ENCODE measurements at regions not wholly inside any gene's neighbourhood (a gene's known extent, or its start where the extent isn't known, plus 50 kb on each side); places are given as distances from the start of the nearest gene placed in this dataset.

- no peak overlapping the region for H3K9ac ChIP-seq (ENCODE audit: low read length in 5 of 5)
- no peak overlapping the region for H3K4me3 ChIP-seq (ENCODE audit: low read depth in 1 of 5, low read length in 5 of 5)
- H3K9me3 ChIP-seq (ENCODE audit: control insufficient read depth in 5 of 5, low read length in 5 of 5) = peaks cover 8 to 30% (median 24%) of the 10 kb centered on the region in 5 donors
- H3K36me3 ChIP-seq (ENCODE audit: control insufficient read depth in 5 of 5, insufficient read depth in 5 of 5, low read length in 5 of 5) = peaks cover 0 to 12% (median 0%) of the 10 kb centered on the region in 5 donors
- H3K27me3 ChIP-seq (ENCODE audit: control insufficient read depth in 5 of 5, insufficient read depth in 4 of 5, low read length in 5 of 5) = no peaks in the 10 kb centered on the region
- no peak overlapping the region for H3K27ac ChIP-seq (ENCODE audit: low read depth, low read length)
- no peaks in the 10 kb centered on the region for H3K4me1 ChIP-seq (ENCODE audit: control insufficient read depth in 5 of 5, insufficient read depth in 5 of 5, low read length in 5 of 5)
These were observed 467.6 kb downstream of the RWDD3 start for GRCh38 chr1:95701450-95702173.

- Histone ChIP-seq H3K4me1 (ENCODE audit: control insufficient read depth in 5 of 5, insufficient read depth in 5 of 5, low read length in 5 of 5) (no peaks in the 10 kb centered on the region), H3K9ac (ENCODE audit: low read length in 5 of 5) (no peak overlapping the region), H3K4me3 (ENCODE audit: low read depth in 1 of 5, low read length in 5 of 5) (no peak overlapping the region), H3K27ac (ENCODE audit: low read depth, low read length) (no peak overlapping the region), H3K27me3 (ENCODE audit: control insufficient read depth in 5 of 5, insufficient read depth in 4 of 5, low read length in 5 of 5) (no peaks in the 10 kb centered on the region), H3K36me3 (ENCODE audit: control insufficient read depth in 5 of 5, insufficient read depth in 5 of 5, low read length in 5 of 5) (peaks cover 0 to 15% (median 0%) of the 10 kb centered on the region in 5 donors), H3K9me3 (ENCODE audit: control insufficient read depth in 5 of 5, low read length in 5 of 5) (peaks cover 9 to 33% (median 27%) of the 10 kb centered on the region in 5 donors)
These were observed 469.0 kb downstream of the RWDD3 start for GRCh38 chr1:95703046-95703445.

DNA sequence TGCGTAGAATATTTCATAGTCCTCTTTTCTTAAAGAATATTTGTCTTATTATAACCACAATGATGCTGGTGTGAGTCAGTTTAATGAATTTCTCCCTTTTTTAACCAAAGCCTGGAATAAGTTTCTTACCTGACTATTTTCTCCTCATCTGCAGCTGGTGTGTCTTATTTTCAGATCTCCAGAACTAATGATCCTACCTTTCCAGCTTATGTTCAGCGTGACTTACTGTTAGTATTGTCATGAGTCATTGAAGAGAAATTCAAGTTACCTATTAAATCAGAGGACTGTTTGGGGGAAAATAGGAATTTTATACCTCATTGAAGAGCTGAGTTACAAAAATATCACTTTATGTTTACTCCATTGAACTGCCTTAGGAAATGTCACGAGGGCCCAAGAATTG, 482.1 kb downstream of the RWDD3 start:
- Histone ChIP-seq H3K9me3 (ENCODE audit: control insufficient read depth in 5 of 5, low read length in 5 of 5) (no peaks in the 10 kb centered on the region), H3K27ac (ENCODE audit: low read depth, low read length) (no peak overlapping the region), H3K36me3 (ENCODE audit: control insufficient read depth in 5 of 5, insufficient read depth in 5 of 5, low read length in 5 of 5) (no peaks in the 10 kb centered on the region), H3K9ac (ENCODE audit: low read length in 5 of 5) (no peak overlapping the region), H3K27me3 (ENCODE audit: control insufficient read depth in 5 of 5, insufficient read depth in 4 of 5, low read length in 5 of 5) (no peaks in the 10 kb centered on the region), H3K4me3 (ENCODE audit: low read depth in 1 of 5, low read length in 5 of 5) (no peak overlapping the region), H3K4me1 (ENCODE audit: control insufficient read depth in 5 of 5, insufficient read depth in 5 of 5, low read length in 5 of 5) (peaks cover 0 to 9% (median 0%) of the 10 kb centered on the region in 5 donors)

DNA sequence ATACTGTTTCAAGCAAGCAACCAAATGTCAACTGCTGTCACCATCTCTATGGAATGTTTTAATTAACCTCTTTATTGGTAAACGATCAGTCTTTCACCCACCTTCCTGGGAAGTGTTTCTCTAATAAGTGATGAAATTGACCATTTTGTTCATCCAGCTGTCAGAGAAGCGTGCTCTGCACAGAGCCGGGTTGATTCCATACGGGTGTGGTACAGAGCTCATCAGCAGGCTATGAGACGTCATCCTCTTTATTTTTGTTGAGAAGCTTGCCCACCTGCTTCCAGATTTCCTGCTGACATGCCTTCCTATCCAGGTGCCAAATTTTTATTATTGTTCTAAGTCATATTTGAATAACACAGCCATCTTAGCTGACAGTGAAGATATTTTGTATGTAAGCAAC, 482.5 kb downstream of the RWDD3 start:
- no peaks in the 10 kb centered on the region for H3K9me3 ChIP-seq (ENCODE audit: control insufficient read depth in 5 of 5, low read length in 5 of 5)
- H3K27me3 ChIP-seq (ENCODE audit: control insufficient read depth in 5 of 5, insufficient read depth in 4 of 5, low read length in 5 of 5) = no peaks in the 10 kb centered on the region
- H3K9ac ChIP-seq (ENCODE audit: low read length in 5 of 5) = no peak overlapping the region
- H3K4me1 ChIP-seq (ENCODE audit: control insufficient read depth in 5 of 5, insufficient read depth in 5 of 5, low read length in 5 of 5) = peaks cover 0 to 8% (median 0%) of the 10 kb centered on the region in 5 donors
- H3K36me3 ChIP-seq (ENCODE audit: control insufficient read depth in 5 of 5, insufficient read depth in 5 of 5, low read length in 5 of 5) = no peaks in the 10 kb centered on the region
- H3K4me3 ChIP-seq (ENCODE audit: low read depth in 1 of 5, low read length in 5 of 5) = no peak overlapping the region
- no peak overlapping the region for H3K27ac ChIP-seq (ENCODE audit: low read depth, low read length)

DNA sequence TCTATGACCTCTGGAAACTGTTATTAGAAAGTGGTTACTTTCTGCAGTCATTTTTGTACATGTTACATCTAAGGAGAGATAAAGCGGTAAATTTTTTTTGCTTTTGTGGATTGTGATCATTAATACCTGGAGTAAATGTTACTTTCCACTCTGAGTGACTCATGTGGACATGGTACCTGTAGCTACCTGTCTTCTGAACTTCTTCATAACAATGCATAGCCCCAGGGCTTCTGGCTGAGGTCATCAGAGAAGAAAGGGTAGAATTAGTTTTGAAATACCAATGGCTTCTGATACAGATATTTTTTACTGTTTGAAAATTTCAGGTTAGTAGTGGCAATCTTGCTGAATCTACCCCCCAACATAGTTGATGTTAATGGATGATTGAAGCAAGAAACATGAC, 489.3 kb downstream of the RWDD3 start:
- Histone ChIP-seq H3K36me3 (ENCODE audit: control insufficient read depth in 5 of 5, insufficient read depth in 5 of 5, low read length in 5 of 5) (no peaks in the 10 kb centered on the region), H3K9me3 (ENCODE audit: control insufficient read depth in 5 of 5, low read length in 5 of 5) (no peaks in the 10 kb centered on the region), H3K27ac (ENCODE audit: low read depth, low read length) (no peak overlapping the region), H3K4me1 (ENCODE audit: control insufficient read depth in 5 of 5, insufficient read depth in 5 of 5, low read length in 5 of 5) (no peaks in the 10 kb centered on the region), H3K27me3 (ENCODE audit: control insufficient read depth in 5 of 5, insufficient read depth in 4 of 5, low read length in 5 of 5) (no peaks in the 10 kb centered on the region), H3K9ac (ENCODE audit: low read length in 5 of 5) (no peak overlapping the region), H3K4me3 (ENCODE audit: low read depth in 1 of 5, low read length in 5 of 5) (no peak overlapping the region)

- Histone ChIP-seq H3K4me3 (ENCODE audit: low read depth in 1 of 5, low read length in 5 of 5) (no peak overlapping the region), H3K27ac (ENCODE audit: low read depth, low read length) (no peak overlapping the region)
These were observed 494.8 kb downstream of the RWDD3 start for GRCh38 chr1:95728841-95729240.

GRCh38 chr1:95730986-95731385, 497.0 kb downstream of the RWDD3 start:
- no peaks in the 10 kb centered on the region for H3K9me3 ChIP-seq (ENCODE audit: control insufficient read depth in 5 of 5, low read length in 5 of 5)
- no peak overlapping the region for H3K9ac ChIP-seq (ENCODE audit: low read length in 5 of 5)
- H3K4me3 ChIP-seq (ENCODE audit: low read depth in 1 of 5, low read length in 5 of 5) = no peak overlapping the region
- no peaks in the 10 kb centered on the region for H3K27me3 ChIP-seq (ENCODE audit: control insufficient read depth in 5 of 5, insufficient read depth in 4 of 5, low read length in 5 of 5)
- H3K27ac ChIP-seq (ENCODE audit: low read depth, low read length) = no peak overlapping the region
- H3K36me3 ChIP-seq (ENCODE audit: control insufficient read depth in 5 of 5, insufficient read depth in 5 of 5, low read length in 5 of 5) = no peaks in the 10 kb centered on the region
- no peaks in the 10 kb centered on the region for H3K4me1 ChIP-seq (ENCODE audit: control insufficient read depth in 5 of 5, insufficient read depth in 5 of 5, low read length in 5 of 5)

More at GRCh38 chr1:95728841-95729240, 494.8 kb downstream of the RWDD3 start:
- Histone ChIP-seq H3K9me3 (ENCODE audit: control insufficient read depth in 5 of 5, low read length in 5 of 5) (no peaks in the 10 kb centered on the region), H3K36me3 (ENCODE audit: control insufficient read depth in 5 of 5, insufficient read depth in 5 of 5, low read length in 5 of 5) (no peaks in the 10 kb centered on the region), H3K27me3 (ENCODE audit: control insufficient read depth in 5 of 5, insufficient read depth in 4 of 5, low read length in 5 of 5) (no peaks in the 10 kb centered on the region), H3K4me1 (ENCODE audit: control insufficient read depth in 5 of 5, insufficient read depth in 5 of 5, low read length in 5 of 5) (no peaks in the 10 kb centered on the region), H3K9ac (ENCODE audit: low read length in 5 of 5) (no peak overlapping the region)

- H3K9me3 ChIP-seq (ENCODE audit: control insufficient read depth in 5 of 5, low read length in 5 of 5) = no peaks in the 10 kb centered on the region
- no peak overlapping the region for H3K9ac ChIP-seq (ENCODE audit: low read length in 5 of 5)
- no peaks in the 10 kb centered on the region for H3K36me3 ChIP-seq (ENCODE audit: control insufficient read depth in 5 of 5, insufficient read depth in 5 of 5, low read length in 5 of 5)
- H3K27me3 ChIP-seq (ENCODE audit: control insufficient read depth in 5 of 5, insufficient read depth in 4 of 5, low read length in 5 of 5) = no peaks in the 10 kb centered on the region
- H3K4me3 ChIP-seq (ENCODE audit: low read depth in 1 of 5, low read length in 5 of 5) = no peak overlapping the region
- no peak overlapping the region for H3K27ac ChIP-seq (ENCODE audit: low read depth, low read length)
- H3K4me1 ChIP-seq (ENCODE audit: control insufficient read depth in 5 of 5, insufficient read depth in 5 of 5, low read length in 5 of 5) = no peaks in the 10 kb centered on the region
These were observed 497.5 kb downstream of the RWDD3 start for GRCh38 chr1:95731466-95731865.

GRCh38 chr1:95733031-95733430, 499.0 kb downstream of the RWDD3 start:
- H3K36me3 ChIP-seq (ENCODE audit: control insufficient read depth in 5 of 5, insufficient read depth in 5 of 5, low read length in 5 of 5) = no peaks in the 10 kb centered on the region
- H3K4me3 ChIP-seq (ENCODE audit: low read depth in 1 of 5, low read length in 5 of 5) = no peak overlapping the region
- H3K27me3 ChIP-seq (ENCODE audit: control insufficient read depth in 5 of 5, insufficient read depth in 4 of 5, low read length in 5 of 5) = no peaks in the 10 kb centered on the region
- no peak overlapping the region for H3K27ac ChIP-seq (ENCODE audit: low read depth, low read length)
- H3K9me3 ChIP-seq (ENCODE audit: control insufficient read depth in 5 of 5, low read length in 5 of 5) = peaks cover 0 to 8% (median 2%) of the 10 kb centered on the region in 5 donors
- H3K4me1 ChIP-seq (ENCODE audit: control insufficient read depth in 5 of 5, insufficient read depth in 5 of 5, low read length in 5 of 5) = no peaks in the 10 kb centered on the region
- H3K9ac ChIP-seq (ENCODE audit: low read length in 5 of 5) = no peak overlapping the region

- Histone ChIP-seq H3K4me1 (ENCODE audit: control insufficient read depth in 5 of 5, insufficient read depth in 5 of 5, low read length in 5 of 5) (no peaks in the 10 kb centered on the region), H3K27ac (ENCODE audit: low read depth, low read length) (no peak overlapping the region), H3K4me3 (ENCODE audit: low read depth in 1 of 5, low read length in 5 of 5) (no peak overlapping the region), H3K9ac (ENCODE audit: low read length in 5 of 5) (no peak overlapping the region), H3K36me3 (ENCODE audit: control insufficient read depth in 5 of 5, insufficient read depth in 5 of 5, low read length in 5 of 5) (no peaks in the 10 kb centered on the region), H3K27me3 (ENCODE audit: control insufficient read depth in 5 of 5, insufficient read depth in 4 of 5, low read length in 5 of 5) (no peaks in the 10 kb centered on the region), H3K9me3 (ENCODE audit: control insufficient read depth in 5 of 5, low read length in 5 of 5) (peaks cover 0 to 8% (median 2%) of the 10 kb centered on the region in 5 donors)
These were observed 499.7 kb downstream of the RWDD3 start for GRCh38 chr1:95733671-95734070.
